ENCODE measurements at regions not wholly inside any gene's neighbourhood (a gene's known extent, or its start where the extent isn't known, plus 50 kb on each side); places are given as distances from the start of the nearest gene placed in this dataset.
A peak's percentile ranks its signal among the peaks of the same experiment; 100 is the strongest.
"Not testable (repeated sequence)": the region's sequence is repeated elsewhere in the genome, so short reads cannot be mapped to it uniquely, and the experiment has no call there.

GRCh38 chr6:157727629-157728182 is 95.3 kb upstream of the SNX9 start:
- no peak for DNase-seq (ENCODE audit: low spot score)

GRCh38 chr6:157728183-157728881 is 94.7 kb upstream of the SNX9 start:
- DNase-seq (ENCODE audit: low spot score): peak; percentile 89

GRCh38 chr6:157731221-157731620 is 91.8 kb upstream of the SNX9 start:
- no peak for DNase-seq (ENCODE audit: low spot score)

GRCh38 chr6:157732007-157732406 is 91.0 kb upstream of the SNX9 start:
- DNase-seq (ENCODE audit: low spot score): peak; percentile 16

- no peak for DNase-seq (ENCODE audit: low spot score)
Observed at GRCh38 chr6:157732416-157733161, 90.5 kb upstream of the SNX9 start.

- not testable (repeated sequence) for DNase-seq (ENCODE audit: low spot score)
Observed at GRCh38 chr6:157736555-157736954, 86.5 kb upstream of the SNX9 start.

- no peak for DNase-seq (ENCODE audit: low spot score)
Observed at GRCh38 chr6:157741321-157741947, 81.6 kb upstream of the SNX9 start.

GRCh38 chr6:157741948-157742556 is 81.0 kb upstream of the SNX9 start:
- DNase-seq (ENCODE audit: low spot score): no peak

- no peak for DNase-seq (ENCODE audit: low spot score)
Observed at GRCh38 chr6:157744102-157744601, 78.9 kb upstream of the SNX9 start.

GRCh38 chr6:157746897-157747296 is 76.1 kb upstream of the SNX9 start:
- no peak for DNase-seq (ENCODE audit: low spot score)

- no peak for DNase-seq (ENCODE audit: low spot score)
Observed at GRCh38 chr6:157747370-157747769, 75.7 kb upstream of the SNX9 start.

GRCh38 chr6:157748839-157749571 is 74.0 kb upstream of the SNX9 start:
- DNase-seq (ENCODE audit: low spot score): no peak

GRCh38 chr6:157750973-157751372 is 72.1 kb upstream of the SNX9 start:
- not testable (repeated sequence) for DNase-seq (ENCODE audit: low spot score)

GRCh38 chr6:157751547-157752200 is 71.4 kb upstream of the SNX9 start:
- DNase-seq (ENCODE audit: low spot score): no peak

GRCh38 chr6:157752879-157753278 is 70.2 kb upstream of the SNX9 start:
- not testable (repeated sequence) for DNase-seq (ENCODE audit: low spot score)

- no peak for DNase-seq (ENCODE audit: low spot score)
Observed at GRCh38 chr6:157753291-157753690, 69.8 kb upstream of the SNX9 start.

GRCh38 chr6:157753801-157754200 is 69.2 kb upstream of the SNX9 start:
- DNase-seq (ENCODE audit: low spot score): not testable (repeated sequence)

GRCh38 chr6:157754351-157754750 is 68.7 kb upstream of the SNX9 start:
- DNase-seq (ENCODE audit: low spot score): no peak

- DNase-seq (ENCODE audit: low spot score): no peak
Observed at GRCh38 chr6:157755032-157755745, 67.9 kb upstream of the SNX9 start.

- no peak for DNase-seq (ENCODE audit: low spot score)
Observed at GRCh38 chr6:157755746-157756411, 67.2 kb upstream of the SNX9 start.
